RKO (cell line): ENCODE measurements at regions not wholly inside any gene's neighbourhood (a gene's known extent, or its start where the extent isn't known, plus 50 kb on each side); places are given as distances from the start of the nearest gene placed in this dataset.

Experiments used
- DNase-seq: peaks from one replicate; pipeline ENCODE4 v3.0.0-alpha.2; 2016; ENCODE audit warnings: low spot score

DNA sequence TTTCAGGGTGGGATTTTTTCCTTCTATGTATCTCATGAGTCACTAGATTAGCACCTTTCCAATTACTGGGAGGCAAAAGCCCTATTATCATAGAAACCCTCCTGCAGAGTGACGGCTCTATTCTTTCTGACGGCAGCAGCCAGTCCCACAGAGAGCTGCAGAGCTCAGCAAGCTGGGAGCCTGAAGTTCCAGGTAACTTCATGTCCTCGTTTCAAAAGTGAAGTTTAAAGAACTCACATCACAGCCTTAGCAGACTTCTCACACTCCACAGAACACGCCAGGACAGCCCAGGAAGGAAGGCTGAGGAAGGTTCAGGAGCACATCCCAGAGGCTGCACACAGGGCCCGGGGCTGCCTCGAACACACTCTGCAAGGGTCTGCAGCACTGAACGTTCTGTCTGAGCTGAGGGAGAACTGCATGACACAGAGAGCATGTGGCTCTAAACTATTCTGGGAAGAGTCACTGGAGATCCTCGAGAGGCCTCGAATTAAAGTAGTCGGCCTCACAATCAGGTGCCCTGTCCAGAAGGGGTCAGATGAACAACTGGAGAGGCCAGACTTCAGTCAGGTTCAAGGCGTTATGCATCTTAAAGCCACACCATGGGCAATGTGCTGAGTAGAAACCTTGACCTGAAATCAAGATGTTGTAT is 104.2 kb upstream of the DRD2 start:
- no peak for DNase-seq

DNA sequence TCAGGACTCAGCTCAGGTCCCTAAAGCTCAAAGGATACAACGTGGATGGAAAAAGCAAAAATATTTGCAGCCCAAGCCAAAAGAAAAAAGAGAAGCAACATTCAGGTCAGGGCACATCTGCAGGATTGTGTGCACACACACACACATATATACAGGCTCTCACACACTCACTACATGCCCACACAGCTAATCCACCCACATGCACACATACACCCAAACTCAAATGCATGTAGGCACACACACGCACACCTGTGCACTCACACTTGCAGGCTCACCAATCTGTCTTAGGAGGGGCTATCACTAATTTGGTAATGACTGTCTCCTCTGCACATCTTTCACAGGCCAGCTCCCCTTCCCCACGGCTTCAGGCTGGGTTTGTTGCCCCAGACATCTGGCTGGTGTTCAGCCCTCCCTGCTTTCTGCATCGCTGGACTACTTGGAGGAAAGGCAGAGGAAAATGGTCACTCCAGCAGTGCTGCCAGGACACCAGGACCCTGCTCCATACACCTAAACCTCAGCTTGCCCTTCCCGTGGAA is 103.6 kb upstream of the DRD2 start:
- DNase-seq: no peak

DNA sequence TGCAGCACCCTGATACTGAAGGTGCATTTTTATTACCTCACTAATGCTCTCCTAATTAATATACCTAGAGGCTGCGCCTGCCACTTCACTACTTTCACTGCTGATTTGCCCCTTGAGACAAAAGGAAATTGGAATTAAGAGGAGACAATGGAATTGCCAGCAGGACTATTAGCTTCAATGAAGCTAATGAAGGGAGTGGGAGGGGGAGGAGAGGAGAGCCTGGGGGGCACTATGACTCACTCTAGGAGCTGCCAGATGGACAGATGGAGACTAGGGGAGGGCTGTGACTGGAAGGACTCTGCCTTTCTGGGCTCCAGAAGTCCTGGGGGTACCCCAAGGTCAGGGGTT is 102.8 kb upstream of the DRD2 start:
- no peak for DNase-seq

DNA sequence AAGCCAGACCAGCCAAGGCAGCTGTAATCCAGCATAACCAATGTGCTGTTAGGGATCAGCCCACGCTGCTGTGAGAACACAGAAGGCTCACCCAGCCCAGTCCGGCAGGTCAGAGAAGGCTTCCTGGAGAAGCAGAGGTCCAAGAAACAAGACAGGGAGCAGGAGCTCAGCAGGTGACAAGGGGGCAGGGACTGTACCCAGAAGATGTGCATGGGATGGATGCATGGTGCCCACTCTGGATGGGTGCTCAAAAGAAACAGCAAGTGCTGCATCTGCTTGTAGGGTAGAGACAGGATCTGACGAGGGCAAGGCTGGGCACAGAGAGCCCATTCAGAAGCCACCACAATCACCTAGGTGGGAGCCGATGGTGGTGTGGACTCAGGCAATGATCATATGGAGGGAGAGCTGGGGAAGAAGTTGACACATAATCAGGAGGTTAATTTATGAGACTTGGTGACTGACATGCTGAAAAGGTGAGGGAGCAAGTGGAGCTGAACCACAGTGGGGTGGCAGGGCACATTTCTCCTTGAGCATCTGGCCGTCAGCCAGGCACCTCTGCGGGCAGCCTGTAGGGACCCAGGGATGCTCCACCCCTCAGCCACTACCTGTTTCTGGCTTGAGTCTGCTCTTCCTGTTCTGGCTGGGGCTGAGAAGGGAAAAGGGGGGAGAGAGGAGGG is 102.3 kb upstream of the DRD2 start:
- DNase-seq: no peak

DNA sequence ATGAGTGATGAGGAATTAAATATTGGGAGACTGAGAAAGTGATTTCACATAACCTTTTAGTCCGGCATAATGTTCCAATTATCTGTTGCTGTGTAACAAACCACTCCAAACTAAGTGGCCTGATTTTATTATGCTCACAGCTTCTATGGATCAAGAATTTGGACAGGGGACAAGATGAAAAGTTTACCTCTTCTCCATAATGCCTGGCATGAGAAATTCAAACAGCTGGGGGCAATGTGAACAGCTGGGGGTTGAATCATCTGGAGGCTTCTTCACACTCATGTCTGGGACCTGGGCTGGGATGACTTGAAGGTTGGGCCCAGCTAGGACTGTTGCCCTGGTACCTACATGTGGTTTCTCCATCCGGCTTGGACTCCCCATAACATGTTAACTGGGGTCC is 99.4 kb upstream of the DRD2 start:
- no peak for DNase-seq

DNA sequence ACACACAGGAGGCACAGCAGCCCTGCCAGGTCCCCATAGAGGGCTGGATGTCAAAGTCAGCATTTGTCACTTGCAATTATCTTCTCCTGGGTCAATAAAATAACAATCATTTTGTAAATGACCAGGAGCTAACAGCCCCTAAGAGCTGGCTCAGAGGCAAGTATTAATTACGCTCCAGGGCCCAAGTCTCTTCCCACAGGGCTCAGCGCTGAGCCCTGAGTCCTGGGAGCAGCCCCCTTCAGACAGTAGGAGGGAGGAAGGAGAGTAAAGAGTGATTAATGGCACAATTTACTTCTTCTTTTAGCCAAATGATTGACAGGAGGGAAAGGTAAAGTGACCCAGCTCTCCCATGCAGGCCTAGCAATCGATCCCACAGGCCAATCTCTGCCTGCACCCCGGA is 99.0 kb upstream of the DRD2 start:
- no peak for DNase-seq

DNA sequence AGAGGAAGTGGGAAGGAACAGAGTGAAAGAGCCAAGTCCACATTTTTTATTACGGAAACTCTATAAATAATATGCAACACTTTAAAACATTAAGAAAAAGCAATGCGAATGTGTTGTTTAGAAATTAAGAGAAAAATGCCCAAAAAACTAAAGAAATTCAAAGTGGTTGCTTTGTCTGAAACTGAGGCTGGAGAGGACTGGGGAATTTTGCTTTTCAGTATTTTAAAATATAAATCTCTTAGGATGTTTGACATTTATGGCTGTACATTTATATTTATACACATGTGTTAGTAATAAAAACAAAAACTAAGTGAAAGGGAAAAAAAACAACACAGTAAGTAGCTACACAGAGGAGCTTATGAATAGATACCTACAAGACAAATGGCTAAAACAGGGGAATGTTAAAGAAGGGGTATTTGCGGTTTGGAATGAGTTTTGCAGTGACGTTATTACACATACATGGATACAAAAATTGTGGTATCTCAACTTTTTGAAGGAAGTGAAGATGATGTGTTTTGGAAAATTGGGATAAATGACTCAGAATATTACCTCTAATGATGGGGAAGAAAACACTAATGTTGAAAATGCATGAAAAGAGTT is 97.0 kb upstream of the DRD2 start:
- no peak for DNase-seq

DNA sequence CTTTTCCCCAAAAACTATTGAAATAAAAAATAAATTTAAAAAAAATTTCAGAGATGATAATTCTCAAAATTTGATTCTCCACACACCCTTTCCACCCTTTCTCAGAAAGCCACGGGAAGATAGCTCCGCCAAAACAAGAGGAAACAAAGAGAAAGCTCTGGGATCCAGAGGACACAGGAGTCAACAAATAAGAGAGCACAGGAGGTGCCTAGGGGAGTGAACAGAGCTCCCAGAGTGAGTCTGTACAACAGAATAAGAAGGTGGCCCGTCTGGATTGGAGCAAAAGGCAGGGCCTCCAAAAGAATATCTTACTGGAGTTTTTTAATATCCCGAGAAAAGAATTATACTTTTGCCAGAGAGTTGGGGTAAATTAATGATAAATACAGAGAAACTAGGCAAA is 96.3 kb upstream of the DRD2 start:
- no peak for DNase-seq

DNA sequence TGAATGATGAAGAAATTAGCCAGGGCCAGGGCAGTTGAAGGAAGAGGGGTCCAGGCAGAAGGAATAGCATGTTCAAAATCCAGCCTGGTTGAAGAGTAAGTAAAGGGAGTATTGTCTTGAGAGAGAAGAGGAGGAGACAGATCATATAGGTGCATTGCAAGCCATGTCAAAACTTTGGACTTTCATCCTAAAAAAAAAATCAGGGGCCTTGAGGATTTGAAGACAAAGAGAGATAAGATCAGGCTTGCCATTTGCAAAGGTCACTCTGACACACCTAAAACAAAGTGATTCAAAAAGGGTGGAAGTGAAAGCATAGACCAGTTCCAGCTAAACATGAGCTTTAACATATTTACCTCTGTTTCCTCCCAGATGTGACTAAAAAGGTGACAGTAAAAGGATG is 95.7 kb upstream of the DRD2 start:
- DNase-seq: no peak

DNA sequence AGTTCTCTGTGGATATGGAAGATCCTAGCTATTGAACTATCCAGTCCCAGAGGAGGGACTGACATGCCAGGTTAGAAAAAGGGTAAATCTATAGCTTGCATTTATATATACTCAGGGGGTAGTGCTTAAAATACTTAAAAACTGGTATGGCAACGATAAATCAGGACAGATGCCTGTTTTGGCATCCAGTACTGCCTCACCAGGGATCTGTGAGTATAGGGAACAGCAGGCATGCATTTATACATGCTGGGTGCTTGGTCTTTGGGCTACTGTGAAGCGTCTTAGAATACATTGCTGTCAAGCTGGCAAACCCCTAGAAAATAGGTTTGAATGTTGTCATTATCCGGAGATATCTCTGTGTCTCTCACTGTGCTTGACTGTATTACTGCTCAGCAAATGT is 94.2 kb upstream of the DRD2 start:
- no peak for DNase-seq

DNA sequence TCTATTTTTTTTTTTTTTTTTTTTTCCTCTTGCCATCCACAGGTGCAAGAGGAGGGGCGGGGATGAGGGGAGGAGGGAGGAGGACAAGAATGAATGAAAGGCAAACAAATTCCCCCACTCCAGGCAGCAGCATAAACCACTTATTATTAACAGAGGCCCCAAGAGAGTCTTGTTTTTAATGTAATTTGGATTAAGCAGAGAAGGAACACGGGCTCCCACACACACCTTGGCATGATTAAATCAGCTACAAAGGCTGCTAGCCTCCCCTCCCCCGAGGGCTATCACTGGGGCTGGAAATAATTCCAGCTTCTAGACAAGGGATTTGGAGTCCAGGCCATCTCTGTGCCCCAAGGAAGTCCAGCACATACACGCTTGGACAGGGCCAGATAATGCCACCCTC is 93.4 kb upstream of the DRD2 start:
- no peak for DNase-seq

DNA sequence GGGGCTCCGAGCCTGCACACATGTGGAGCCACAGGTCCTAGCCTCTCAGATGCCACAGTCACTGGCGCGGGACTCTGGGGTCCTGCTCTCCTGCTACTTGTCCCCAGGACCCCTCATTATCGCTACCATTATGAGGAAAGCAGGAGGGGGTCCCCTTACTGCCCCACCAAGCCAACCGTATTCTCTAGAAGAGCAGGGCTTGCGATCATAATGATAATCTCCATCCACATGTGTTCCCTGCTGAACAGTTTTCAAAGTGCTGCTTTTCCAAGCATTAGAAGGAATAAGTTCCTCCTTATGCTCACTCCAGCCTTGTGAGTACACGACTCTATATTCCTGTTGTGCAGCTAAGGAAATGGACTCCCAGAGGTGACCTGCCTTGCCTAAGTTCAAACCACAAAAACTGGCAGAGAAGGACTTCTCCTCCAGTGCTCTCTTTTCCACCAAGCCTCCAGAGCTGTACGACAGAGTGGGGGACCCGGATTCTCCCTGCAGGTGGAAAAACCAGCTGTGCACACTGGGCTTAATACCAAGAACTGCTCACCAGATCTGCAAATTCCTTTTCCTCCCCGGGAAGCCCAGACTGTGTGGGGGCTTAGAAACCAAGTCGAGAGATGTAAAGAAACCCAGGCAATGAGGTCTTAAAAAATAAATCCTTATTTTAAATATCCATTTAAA is 92.8 kb upstream of the DRD2 start:
- no peak for DNase-seq

DNA sequence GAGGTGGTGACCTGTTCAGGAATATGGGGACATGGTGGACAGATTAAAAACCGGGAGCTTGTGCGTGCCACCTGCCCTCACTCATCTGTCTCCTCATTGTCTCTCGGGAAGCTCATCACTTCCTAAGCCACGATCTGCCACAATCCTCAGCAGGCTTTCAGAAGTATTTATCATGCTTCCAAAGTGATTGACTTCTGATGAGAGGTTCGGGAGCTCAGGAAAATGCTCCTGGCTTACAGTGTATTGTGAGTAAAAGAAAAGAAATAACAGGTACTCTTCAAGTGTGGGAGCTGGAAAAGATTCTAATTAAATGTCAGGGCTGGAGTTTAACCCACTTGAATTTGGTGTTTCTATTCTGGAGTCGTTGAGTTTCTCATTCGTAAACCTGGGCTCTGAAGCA is 91.9 kb upstream of the DRD2 start:
- no peak for DNase-seq

DNA sequence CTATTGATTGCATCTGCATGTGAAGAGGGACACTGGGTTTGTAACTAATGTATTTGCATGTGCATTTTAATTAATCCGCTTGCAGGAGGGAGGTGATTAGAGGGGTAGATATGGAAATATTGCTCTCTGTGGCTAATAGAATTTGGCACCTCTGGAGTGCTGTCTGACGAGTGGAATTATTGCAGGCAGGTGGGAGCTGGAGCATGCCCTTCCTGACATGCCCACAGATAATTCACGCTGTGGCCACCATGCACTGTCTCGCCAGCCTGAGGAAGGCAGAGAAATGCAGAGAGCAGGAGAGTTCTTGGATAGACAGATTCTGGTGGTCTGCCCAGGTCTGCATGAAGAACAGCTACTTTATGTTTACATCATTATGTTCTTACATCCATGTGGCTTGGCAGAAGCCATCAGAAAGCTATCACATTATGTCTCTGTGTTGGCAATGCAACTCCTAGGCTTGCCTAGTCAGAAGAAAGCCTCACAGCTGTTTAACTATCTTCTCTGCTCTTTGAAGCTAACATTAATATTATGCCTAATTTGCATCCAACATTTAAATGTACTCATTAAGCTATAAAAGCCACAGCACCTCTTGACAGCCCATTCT is 89.4 kb upstream of the DRD2 start:
- no peak for DNase-seq

DNA sequence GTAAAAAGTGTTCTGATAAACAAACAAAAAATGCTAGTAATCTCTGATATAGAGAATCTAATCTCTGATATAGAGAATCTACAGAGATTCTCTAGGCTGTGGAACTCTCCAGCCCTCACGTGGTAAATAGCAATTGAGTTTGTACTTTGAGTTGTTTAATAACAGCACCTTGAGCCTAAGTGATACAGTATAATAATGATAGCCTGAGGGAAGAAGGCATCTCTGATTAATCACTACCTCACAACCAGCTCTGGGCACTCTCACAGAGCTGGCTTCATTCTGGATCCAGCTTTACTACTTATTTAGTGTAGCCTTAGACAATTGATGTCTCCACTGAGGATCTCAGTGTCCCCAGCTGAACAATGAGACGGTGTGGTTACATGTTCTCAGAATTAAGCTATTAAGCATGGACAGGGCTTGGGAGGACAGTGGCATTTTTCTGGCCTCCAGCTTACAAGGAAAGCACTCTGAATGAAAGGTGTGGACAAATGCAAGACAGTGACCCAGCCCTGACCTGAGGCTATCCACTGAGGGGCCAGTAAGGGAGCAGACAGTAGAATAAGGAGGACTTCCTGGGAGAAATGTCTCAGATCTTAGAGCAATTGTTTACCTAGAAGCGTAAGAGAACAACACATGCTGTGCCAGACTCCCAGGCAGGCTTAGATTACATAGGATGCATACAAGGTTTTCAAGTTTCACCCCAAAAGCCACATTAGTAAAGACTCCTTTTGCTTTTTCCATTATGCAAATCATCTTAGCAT is 88.7 kb upstream of the DRD2 start:
- DNase-seq: no peak

DNA sequence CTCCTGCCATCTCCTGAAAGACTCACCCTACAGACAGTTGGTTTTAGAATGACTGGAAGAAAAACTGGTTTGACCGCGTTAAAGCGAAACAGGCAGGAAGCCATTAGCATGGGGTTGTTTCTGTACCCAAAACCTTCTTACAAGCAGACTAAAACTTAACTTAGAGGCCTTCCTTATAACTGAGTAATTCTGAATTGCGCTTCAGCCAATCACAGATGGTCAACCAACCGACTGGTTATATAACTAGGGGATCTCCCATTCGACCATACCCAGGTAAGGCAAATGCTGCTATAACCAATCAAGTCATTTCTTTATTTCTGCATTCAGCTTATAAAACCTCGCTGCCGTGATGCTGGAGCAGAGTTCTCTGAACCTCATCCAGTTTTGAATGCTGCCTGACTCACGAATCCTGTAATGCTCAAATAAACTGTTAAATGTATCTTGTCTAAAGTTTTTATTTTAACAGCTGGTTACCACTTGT is 87.8 kb upstream of the DRD2 start:
- no peak for DNase-seq

DNA sequence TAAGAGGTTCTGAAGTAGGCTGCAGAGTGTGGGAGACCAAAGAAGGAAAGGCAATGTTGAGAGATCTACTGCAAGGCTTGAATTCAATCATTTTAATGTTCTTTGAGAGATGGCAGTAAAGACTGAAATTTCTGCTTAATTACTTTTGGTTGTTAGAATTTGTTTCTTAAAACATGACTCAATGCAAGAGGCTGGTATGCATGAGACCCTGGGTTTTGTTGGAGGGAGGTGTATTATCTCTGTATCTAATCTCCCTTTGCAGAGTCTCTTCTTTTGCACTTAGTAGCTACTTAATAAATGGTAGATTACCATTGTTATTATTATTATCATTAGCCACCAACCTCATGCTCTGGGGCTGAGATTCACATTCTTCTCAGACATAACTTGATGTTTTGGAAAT is 87.4 kb upstream of the DRD2 start:
- DNase-seq: no peak

DNA sequence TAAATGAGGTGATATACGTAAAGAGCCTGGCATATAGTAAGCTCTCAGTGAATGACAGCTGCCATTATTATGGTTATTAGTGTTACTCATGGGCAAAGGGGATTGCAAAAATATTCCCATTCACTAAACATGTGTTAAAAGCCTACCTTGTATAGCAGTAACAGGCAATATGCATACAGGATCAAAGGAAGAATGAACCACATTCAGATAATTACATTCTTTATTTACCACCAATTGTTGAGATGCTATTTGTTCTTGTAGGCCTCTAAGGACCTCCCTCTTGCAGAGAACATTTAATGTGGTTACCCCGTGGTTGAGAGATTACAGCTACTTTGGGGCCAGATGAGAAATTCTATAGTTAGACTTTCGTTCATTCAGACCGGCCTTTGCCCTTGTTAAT is 82.7 kb upstream of the DRD2 start:
- no peak for DNase-seq

DNA sequence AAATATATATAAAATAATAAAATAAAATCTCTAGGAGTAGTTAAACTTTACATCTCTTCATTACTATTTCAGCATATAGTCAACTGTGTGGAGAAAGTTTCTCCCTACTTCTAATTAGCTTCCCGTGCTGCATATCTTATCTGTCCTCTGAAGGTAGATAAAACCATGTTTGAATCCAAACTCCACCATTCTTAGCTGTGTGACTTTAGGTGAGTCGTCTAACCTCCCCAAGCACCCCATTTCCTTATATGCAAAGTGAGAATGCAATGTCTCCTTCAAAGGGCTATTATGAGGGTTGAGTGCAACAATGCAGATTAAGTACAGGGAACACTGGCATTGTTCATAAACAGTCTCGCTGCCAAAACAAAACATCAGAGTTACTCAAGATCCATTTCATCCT is 80.8 kb upstream of the DRD2 start:
- no peak for DNase-seq

DNA sequence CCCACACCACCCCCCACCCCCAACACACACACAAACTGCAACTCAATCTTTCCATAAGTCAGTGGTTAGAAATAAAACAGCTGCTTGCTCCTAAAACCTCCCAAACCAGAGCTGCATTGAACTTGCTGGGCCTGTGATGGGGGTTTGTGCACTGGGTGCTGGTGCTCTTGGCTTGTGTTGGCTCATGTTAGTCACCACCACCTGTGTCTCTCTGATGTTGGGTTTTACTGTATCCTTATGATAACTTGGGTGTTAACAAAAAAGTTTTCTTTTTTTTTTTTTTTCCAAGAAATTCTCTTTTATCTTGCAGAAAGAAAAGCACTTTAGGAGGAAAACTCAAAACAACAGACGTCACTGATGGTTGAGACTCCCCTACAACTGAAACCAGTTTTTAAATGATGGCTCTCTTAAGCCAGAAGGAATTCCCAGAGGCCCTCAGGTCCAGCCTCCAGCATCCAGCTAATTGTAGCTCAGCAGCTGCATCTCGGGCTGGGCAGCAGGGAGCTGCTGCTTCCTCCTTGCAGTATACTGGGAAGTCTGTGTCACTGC is 79.9 kb upstream of the DRD2 start:
- no peak for DNase-seq

DNA sequence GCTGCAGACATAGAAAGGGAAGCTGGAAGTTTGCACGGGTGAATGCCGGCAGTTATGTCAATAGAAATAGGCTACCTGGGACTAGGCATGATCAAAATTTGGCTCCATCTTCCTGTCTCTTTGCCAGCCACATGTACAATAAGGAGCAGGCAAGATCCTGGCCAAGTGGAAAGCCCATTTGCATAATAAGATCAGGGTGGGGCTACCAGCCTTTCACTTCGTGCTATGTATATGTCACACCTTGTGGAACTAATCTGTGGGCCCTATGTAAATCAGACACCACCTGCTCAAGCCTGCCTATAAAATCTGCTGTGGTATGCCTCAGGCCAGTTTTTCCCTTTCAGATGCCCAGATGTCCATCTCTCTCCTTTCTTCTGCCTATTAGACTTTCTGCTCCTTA is 79.3 kb upstream of the DRD2 start:
- DNase-seq: no peak

DNA sequence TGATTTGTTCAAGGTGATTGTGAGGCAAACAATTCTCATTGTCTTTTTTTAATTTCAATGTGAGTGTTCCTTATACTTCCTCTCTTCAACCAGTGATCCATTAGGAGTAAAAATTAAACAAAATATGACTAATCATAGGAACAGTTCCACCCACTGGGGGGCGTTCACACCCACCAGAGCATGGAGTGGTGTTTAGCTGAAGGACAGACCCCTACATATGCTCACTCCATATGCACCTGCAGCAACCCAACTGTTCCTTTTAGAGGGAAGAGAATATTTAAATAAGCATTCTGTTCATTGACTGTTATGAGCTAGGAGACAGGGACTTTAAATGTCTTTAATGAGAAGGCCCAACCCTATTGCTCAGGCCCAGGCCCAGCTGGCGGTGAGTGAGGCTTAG is 78.7 kb upstream of the DRD2 start:
- no peak for DNase-seq
